ENCODE measurements at regions not wholly inside any gene's neighbourhood (a gene's known extent, or its start where the extent isn't known, plus 50 kb on each side); places are given as distances from the start of the nearest gene placed in this dataset.

DNA sequence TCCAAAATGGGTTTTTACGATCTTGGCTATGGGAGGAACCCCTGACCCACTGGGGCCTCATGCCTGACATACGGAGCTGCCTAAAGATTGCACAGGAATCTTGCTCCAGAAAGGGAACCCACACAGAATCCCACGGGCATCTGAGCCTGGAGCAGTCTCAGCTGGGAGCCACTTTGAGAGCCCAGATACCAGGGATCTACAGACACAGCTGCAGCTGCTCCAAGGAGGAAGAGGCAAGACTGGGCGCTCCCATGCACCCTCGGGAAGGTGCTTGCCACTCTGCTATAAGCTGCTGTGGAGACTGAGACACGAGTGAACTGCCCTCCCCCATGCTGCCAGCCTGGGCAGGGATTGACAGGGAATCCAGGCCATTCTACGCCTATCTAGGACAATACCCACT is 202.5 kb downstream of the REEP3 start (continued):
- no peak for TF ChIP-seq PATZ1 (CRISPR knock-in tag; IDR thresholded peaks at IDR 0.05; ENCODE audit: borderline replicate concordance)
- TF ChIP-seq PPARA (CRISPR knock-in tag; IDR thresholded peaks at IDR 0.05; ENCODE audit: borderline replicate concordance): no peak
- TF ChIP-seq, protein P1, sequence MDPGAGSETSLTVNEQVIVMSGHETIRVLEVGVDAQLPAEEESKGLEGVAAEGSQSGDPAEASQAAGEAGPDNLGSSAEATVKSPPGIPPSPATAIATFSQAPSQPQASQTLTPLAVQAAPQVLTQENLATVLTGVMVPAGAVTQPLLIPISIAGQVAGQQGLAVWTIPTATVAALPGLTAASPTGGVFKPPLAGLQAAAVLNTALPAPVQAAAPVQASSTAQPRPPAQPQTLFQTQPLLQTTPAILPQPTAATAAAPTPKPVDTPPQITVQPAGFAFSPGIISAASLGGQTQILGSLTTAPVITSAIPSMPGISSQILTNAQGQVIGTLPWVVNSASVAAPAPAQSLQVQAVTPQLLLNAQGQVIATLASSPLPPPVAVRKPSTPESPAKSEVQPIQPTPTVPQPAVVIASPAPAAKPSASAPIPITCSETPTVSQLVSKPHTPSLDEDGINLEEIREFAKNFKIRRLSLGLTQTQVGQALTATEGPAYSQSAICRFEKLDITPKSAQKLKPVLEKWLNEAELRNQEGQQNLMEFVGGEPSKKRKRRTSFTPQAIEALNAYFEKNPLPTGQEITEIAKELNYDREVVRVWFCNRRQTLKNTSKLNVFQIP (CRISPR knock-in tag; IDR thresholded peaks at IDR 0.05; ENCODE audit: borderline replicate concordance, low read depth): no peak
- TF ChIP-seq ZNF565 (CRISPR knock-in tag; conservative IDR thresholded peaks at IDR 0.05; ENCODE audit: low read depth): no peak
- no peak for TF ChIP-seq ZC3H10 (CRISPR knock-in tag; IDR thresholded peaks at IDR 0.05)
- no peak for TF ChIP-seq ZFP30 (CRISPR knock-in tag; IDR thresholded peaks at IDR 0.05)

GRCh38 chr10:63724922-63725321 is 203.7 kb downstream of the REEP3 start:
- no peak for ATAC-seq
- TF ChIP-seq ZNF70 (CRISPR knock-in tag; IDR thresholded peaks at IDR 0.05): no peak
- no peak for TF ChIP-seq SNAI2 (CRISPR knock-in tag; IDR thresholded peaks at IDR 0.05)
- no peak for TF ChIP-seq TSHZ2 (CRISPR knock-in tag; IDR thresholded peaks at IDR 0.05)
- TF ChIP-seq CSDC2 (CRISPR knock-in tag; IDR thresholded peaks at IDR 0.05): no peak
- no peak for TF ChIP-seq PATZ1 (CRISPR knock-in tag; IDR thresholded peaks at IDR 0.05; ENCODE audit: borderline replicate concordance)
- TF ChIP-seq, protein P2, sequence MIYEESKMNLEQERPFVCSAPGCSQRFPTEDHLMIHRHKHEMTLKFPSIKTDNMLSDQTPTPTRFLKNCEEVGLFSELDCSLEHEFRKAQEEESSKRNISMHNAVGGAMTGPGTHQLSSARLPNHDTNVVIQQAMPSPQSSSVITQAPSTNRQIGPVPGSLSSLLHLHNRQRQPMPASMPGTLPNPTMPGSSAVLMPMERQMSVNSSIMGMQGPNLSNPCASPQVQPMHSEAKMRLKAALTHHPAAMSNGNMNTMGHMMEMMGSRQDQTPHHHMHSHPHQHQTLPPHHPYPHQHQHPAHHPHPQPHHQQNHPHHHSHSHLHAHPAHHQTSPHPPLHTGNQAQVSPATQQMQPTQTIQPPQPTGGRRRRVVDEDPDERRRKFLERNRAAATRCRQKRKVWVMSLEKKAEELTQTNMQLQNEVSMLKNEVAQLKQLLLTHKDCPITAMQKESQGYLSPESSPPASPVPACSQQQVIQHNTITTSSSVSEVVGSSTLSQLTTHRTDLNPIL (CRISPR knock-in tag; IDR thresholded peaks at IDR 0.05; ENCODE audit: low read depth): no peak
- no peak for TF ChIP-seq ZFP3 (CRISPR knock-in tag; IDR thresholded peaks at IDR 0.05)
- TF ChIP-seq ZNF8 (CRISPR knock-in tag; IDR thresholded peaks at IDR 0.05): no peak
- TF ChIP-seq ESRRG (CRISPR knock-in tag; IDR thresholded peaks at IDR 0.05): no peak
- TF ChIP-seq OSR1 (CRISPR knock-in tag; IDR thresholded peaks at IDR 0.05): no peak
- no peak for TF ChIP-seq ZC3H10 (CRISPR knock-in tag; IDR thresholded peaks at IDR 0.05)

GRCh38 chr10:63726867-63727266 is 205.7 kb downstream of the REEP3 start:
- no peak for ATAC-seq
- no peak for TF ChIP-seq ZNF70 (CRISPR knock-in tag; IDR thresholded peaks at IDR 0.05)
- no peak for TF ChIP-seq GLIS3 (CRISPR knock-in tag; IDR thresholded peaks at IDR 0.05)
- no peak for TF ChIP-seq PATZ1 (CRISPR knock-in tag; IDR thresholded peaks at IDR 0.05; ENCODE audit: borderline replicate concordance)
- no peak for TF ChIP-seq CSDC2 (CRISPR knock-in tag; IDR thresholded peaks at IDR 0.05)
- no peak for TF ChIP-seq SNAI2 (CRISPR knock-in tag; IDR thresholded peaks at IDR 0.05)
- TF ChIP-seq TSHZ2 (CRISPR knock-in tag; IDR thresholded peaks at IDR 0.05): no peak
- no peak for TF ChIP-seq PPARA (CRISPR knock-in tag; IDR thresholded peaks at IDR 0.05; ENCODE audit: borderline replicate concordance)
- TF ChIP-seq, protein P2 (CRISPR knock-in tag; IDR thresholded peaks at IDR 0.05; ENCODE audit: low read depth): no peak
- TF ChIP-seq ZFP3 (CRISPR knock-in tag; IDR thresholded peaks at IDR 0.05): no peak
- no peak for TF ChIP-seq CSRNP3 (CRISPR knock-in tag; IDR thresholded peaks at IDR 0.05)
- TF ChIP-seq ZNF565 (CRISPR knock-in tag; conservative IDR thresholded peaks at IDR 0.05; ENCODE audit: low read depth): no peak
- no peak for TF ChIP-seq OSR1 (CRISPR knock-in tag; IDR thresholded peaks at IDR 0.05)
